Adrenal gland (tissue), 5 donors: ENCODE measurements at regions not wholly inside any gene's neighbourhood (a gene's known extent, or its start where the extent isn't known, plus 50 kb on each side); places are given as distances from the start of the nearest gene placed in this dataset.

ENCODE experiments used
- POLR2A ChIP-seq, 2 donors: fragments of 450-650 bp; IDR thresholded peaks; one replicate each; pipeline ENCODE4 v1.6.1; 2017; ENCODE audit warnings: antibody characterized with exemption in 2 of 2, mild to moderate bottlenecking in 2 of 2, moderate library complexity in 1 of 2
- TF ChIP-seq, protein P1 (sequence below), 6 experiments: fragments of 450-650 bp in 4 of 6; fragments of 200-600 bp in 2 of 6; sonication (generic) in 1 of 6; IDR thresholded peaks; 1 replicate in 5 of 6; 2 replicates in 1 of 6; pipeline versions ENCODE4 v1.5.1 to v1.8.0; 2016 to 2021; ENCODE audit warnings: antibody characterized with exemption in 6 of 6, mild to moderate bottlenecking in 2 of 6, moderate library complexity in 1 of 6
- donor health status: DM: no; HTN: no; CAD: no.

DNA sequence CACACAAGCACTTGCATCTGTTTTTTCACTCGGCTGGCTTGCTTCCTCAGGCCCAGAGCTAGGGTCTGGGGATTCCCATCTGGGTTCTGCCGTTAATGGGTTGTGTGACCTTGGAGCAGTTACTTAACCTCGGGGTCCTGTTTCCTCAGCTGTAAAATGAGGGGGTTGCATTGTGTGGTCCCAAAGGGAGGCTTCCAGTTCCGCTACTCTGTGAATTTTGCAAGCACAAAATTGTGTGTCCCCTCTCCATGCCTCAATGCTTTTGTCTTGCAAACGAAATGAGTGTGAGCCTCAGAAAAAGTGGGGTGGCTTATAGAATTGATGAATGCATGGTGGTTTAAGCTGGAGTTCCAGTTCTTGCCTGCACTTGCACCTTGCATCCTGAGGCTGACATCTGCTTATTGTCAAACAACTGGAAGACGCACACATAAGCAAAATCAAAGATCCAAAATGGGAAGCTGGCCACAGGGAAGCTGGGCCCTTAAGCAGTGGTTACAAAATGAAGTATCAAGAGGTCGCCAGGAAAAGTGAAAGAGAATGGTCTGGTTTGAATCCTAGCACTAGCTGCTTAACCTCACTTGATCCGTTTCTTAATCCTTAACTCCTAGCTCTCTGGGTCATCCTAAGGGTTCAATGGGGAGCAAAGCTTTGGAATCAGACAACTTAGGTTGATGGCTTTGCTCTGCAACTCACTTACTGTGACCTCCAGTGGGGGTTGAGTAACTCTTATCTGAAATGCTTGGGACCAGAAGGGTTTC is 490.6 kb downstream of the DHX35 start:
- TF ChIP-seq, protein P1, sequence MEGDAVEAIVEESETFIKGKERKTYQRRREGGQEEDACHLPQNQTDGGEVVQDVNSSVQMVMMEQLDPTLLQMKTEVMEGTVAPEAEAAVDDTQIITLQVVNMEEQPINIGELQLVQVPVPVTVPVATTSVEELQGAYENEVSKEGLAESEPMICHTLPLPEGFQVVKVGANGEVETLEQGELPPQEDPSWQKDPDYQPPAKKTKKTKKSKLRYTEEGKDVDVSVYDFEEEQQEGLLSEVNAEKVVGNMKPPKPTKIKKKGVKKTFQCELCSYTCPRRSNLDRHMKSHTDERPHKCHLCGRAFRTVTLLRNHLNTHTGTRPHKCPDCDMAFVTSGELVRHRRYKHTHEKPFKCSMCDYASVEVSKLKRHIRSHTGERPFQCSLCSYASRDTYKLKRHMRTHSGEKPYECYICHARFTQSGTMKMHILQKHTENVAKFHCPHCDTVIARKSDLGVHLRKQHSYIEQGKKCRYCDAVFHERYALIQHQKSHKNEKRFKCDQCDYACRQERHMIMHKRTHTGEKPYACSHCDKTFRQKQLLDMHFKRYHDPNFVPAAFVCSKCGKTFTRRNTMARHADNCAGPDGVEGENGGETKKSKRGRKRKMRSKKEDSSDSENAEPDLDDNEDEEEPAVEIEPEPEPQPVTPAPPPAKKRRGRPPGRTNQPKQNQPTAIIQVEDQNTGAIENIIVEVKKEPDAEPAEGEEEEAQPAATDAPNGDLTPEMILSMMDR (IDR thresholded peaks at IDR 0.05), result no peak
- TF ChIP-seq POLR2A (IDR thresholded peaks at IDR 0.05), result no peak
